ENCODE measurements at regions not wholly inside any gene's neighbourhood (a gene's known extent, or its start where the extent isn't known, plus 50 kb on each side); places are given as distances from the start of the nearest gene placed in this dataset.

- TF ChIP-seq POLR2A (IDR thresholded peaks at IDR 0.05) (no peak), POLR2AphosphoS5 (IDR thresholded peaks at IDR 0.05) (no peak), EP300 (IDR thresholded peaks at IDR 0.05) (no peak)
These were observed 145.5 kb upstream of the RPS6KA2 start for GRCh38 chr6:166772518-166772917.
